ENCODE measurements at regions not wholly inside any gene's neighbourhood (a gene's known extent, or its start where the extent isn't known, plus 50 kb on each side); places are given as distances from the start of the nearest gene placed in this dataset.

DNA sequence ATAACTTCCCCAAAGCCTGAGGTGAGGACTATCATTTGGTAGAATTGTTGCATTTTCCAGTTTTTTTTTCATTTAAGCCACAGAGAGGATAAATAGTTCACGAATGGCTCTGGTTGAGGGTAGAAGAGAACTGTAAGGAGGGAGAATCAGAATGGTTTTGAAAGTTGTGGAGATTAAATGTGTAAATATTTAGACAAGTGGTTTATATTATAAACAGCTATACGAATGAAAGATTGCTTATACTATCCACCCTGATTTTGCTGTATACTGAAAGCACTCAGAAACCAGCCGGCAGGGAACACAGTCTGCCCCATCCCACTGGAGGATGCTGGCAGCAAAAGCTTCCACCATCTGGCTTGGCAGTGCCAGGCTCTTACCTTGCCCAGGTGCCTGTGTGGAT is 341.1 kb downstream of the RAPGEF2 start:
- H3K4me1 ChIP-seq = no peaks in the 10 kb centered on the region
- H3K4me3 ChIP-seq = no peak overlapping the region
- no peaks in the 10 kb centered on the region for H3K9me3 ChIP-seq
- H4K20me1 ChIP-seq = no peaks in the 10 kb centered on the region
- no peak overlapping the region for H3K9ac ChIP-seq
- no peaks in the 10 kb centered on the region for H3K36me3 ChIP-seq
- no peak overlapping the region for H3K27ac ChIP-seq
- TF ChIP-seq Cebpa-rat (IDR thresholded peaks at IDR 0.05) = no peak
- H3K27me3 ChIP-seq = no peaks in the 10 kb centered on the region
- no peak overlapping the region for H3K4me2 ChIP-seq

DNA sequence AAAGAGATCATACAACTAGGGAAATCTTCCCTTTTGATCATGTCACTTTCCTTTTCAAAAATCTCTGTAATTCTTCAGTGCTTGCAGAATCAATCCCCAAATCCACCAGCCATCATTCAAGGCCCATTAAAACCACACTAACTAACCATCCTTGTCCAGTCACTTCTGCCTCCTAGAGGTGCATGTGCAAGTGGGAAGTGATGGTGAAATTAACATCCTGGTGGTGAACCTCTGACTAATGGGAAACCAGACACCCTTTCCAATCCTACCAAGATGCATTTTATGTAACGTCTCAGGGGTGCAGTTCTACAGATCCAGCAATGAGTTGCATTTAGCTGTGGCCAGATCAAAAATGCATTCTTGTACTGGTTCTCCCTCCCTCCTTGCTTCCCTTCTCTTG is 341.8 kb downstream of the RAPGEF2 start:
- H3K9ac ChIP-seq = no peak overlapping the region
- H3K4me3 ChIP-seq = no peak overlapping the region
- no peaks in the 10 kb centered on the region for H4K20me1 ChIP-seq
- H3K4me1 ChIP-seq = no peaks in the 10 kb centered on the region
- no peak overlapping the region for H3K27ac ChIP-seq
- H3K36me3 ChIP-seq = no peaks in the 10 kb centered on the region
- no peak overlapping the region for H3K4me2 ChIP-seq
- no peaks in the 10 kb centered on the region for H3K27me3 ChIP-seq
- no peaks in the 10 kb centered on the region for H3K9me3 ChIP-seq
- no peak for TF ChIP-seq Cebpa-rat (IDR thresholded peaks at IDR 0.05)

DNA sequence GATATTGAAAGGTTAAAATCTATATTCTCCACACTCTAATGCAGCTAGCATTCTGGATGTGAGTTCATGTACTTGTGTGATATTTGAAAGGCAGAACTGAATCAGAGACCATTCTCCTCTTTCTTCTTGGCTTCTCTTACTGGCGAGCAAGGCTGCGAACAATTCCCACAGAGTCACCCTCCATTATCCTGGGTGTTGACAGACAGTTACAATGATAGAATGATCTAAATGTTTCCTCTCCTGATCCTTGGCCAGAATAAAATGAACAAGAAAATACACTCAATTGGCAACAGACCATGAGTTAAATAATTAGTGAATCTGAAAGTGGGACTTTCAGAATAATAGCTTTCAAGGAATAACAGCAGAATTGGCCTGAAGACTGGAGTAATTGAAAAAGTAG is 342.8 kb downstream of the RAPGEF2 start:
- Histone ChIP-seq H3K27me3 (no peaks in the 10 kb centered on the region), H3K4me2 (no peak overlapping the region), H3K4me3 (no peak overlapping the region), H3K27ac (no peak overlapping the region), H3K4me1 (no peaks in the 10 kb centered on the region), H4K20me1 (no peaks in the 10 kb centered on the region), H3K9me3 (no peaks in the 10 kb centered on the region), H3K36me3 (no peaks in the 10 kb centered on the region), H3K9ac (no peak overlapping the region)
- TF ChIP-seq Cebpa-rat (IDR thresholded peaks at IDR 0.05) = no peak

DNA sequence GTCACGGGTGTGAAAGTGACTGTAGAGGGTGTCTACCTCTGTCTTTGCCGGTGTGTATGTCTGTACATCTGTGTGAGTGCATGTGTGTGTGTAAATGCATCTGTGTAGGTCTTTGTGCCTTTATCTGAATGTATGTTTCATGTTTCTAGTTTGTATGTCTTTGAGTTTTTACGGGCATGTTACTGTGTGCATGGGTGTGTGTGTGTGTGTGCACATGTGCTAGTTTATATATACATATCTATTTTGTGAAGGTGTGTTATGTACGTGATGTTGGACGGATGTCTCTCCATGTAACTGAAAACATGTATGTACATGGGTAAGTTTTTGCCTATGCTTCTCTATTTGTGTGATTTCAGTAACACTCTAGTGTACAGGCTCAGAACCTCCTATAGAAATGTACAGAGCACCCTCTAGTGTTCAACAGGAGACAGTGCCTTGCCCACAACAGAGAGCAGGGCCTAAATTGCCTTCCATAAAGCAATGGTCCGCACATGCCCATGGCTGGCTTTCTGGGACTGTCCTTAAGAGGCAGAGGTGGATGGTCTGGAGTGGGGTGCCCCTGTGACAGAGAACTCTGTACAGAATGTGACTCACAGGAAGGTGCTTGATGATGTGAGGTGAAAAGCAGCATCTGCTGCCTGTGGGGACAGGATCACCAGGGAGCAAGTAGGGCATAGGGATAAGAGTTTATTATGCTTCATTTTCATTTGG is 343.5 kb downstream of the RAPGEF2 start:
- TF ChIP-seq Cebpa-rat (IDR thresholded peaks at IDR 0.05) = no peak
- no peaks in the 10 kb centered on the region for H4K20me1 ChIP-seq
- H3K4me2 ChIP-seq = no peak overlapping the region

DNA sequence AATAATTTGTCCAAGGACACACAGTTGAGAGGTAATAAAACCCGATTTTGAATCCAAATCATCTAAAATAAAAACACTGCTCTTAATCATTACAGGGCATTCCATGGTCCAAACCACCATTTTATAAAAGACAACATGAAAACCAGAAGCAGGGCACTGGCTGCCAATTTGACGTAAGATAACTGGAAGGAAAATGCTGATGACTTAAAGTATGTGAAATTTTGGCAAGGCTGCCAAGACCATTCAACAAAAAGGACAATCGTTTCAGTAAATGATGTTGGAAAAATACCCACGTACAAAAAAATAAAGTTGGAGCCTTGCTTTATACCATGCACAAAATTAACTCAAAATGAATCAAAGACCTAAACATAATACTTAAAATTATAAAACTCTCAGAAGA is 344.4 kb downstream of the RAPGEF2 start:
- Histone ChIP-seq H3K9me3 (no peaks in the 10 kb centered on the region), H3K4me2 (no peak overlapping the region), H4K20me1 (no peaks in the 10 kb centered on the region), H3K4me3 (no peak overlapping the region), H3K27me3 (no peaks in the 10 kb centered on the region), H3K4me1 (no peaks in the 10 kb centered on the region), H3K36me3 (no peaks in the 10 kb centered on the region), H3K27ac (no peak overlapping the region), H3K9ac (no peak overlapping the region)
- TF ChIP-seq Cebpa-rat (IDR thresholded peaks at IDR 0.05) = no peak

More for the DNA sequence above, 343.5 kb downstream of the RAPGEF2 start:
- no peak overlapping the region for H3K4me3 ChIP-seq
- no peaks in the 10 kb centered on the region for H3K27me3 ChIP-seq
- no peaks in the 10 kb centered on the region for H3K9me3 ChIP-seq
- no peaks in the 10 kb centered on the region for H3K4me1 ChIP-seq
- no peak overlapping the region for H3K27ac ChIP-seq
- H3K9ac ChIP-seq = no peak overlapping the region
- no peaks in the 10 kb centered on the region for H3K36me3 ChIP-seq

DNA sequence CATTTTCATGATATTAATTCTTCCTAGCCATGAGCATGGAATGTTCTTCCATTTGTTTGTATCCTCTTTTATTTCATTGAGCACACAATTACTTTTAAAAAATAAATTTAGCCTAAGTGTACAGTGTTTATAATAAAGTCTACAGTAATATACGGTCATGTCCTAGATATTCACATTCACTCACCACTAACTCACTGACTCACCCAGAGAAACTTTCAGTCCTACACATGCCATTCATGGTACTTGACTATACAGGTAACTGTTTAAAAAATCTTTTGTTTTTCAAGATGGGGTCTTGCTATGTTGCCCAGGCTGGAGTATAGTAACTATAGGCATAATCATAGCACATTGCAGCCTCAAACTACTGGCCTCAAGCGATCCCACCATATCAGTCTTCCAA is 348.1 kb downstream of the RAPGEF2 start:
- Histone ChIP-seq H3K4me1 (no peaks in the 10 kb centered on the region), H3K27ac (no peak overlapping the region), H3K9ac (no peak overlapping the region), H3K4me3 (no peak overlapping the region), H4K20me1 (no peaks in the 10 kb centered on the region), H3K9me3 (no peaks in the 10 kb centered on the region), H3K27me3 (no peaks in the 10 kb centered on the region), H3K36me3 (no peaks in the 10 kb centered on the region), H3K4me2 (no peak overlapping the region)
- no peak for TF ChIP-seq Cebpa-rat (IDR thresholded peaks at IDR 0.05)

DNA sequence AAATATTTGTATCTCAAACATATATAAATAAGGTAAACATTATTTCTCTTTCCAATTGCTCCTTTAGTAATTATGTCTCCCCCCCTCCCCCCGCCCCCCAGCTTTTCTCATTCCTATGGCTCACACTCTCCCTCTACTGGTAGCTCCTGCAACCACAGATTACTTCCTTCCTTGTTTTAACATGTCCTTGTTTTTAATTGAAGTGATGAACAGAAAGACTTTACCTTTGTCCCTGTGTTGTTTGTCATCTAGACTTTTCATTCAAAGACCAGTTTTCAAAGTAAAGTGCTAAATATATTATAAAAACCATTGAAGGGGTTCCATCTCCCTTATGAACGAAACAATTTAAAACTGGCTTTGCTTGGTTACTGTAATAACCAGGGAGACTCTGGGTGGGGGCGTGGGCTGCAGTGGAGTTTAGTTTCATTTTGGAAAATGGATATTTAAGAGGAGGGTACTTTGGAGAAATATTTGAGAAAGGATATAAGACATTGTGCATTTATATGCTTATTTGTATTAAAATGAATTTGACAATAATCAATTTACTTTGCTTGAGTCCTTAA is 352.9 kb downstream of the RAPGEF2 start:
- H3K4me1 ChIP-seq = no peaks in the 10 kb centered on the region
- no peak overlapping the region for H3K4me2 ChIP-seq
- no peak overlapping the region for H3K4me3 ChIP-seq
- TF ChIP-seq Cebpa-rat (IDR thresholded peaks at IDR 0.05) = no peak
- no peaks in the 10 kb centered on the region for H3K27me3 ChIP-seq
- no peak overlapping the region for H3K9ac ChIP-seq
- H3K9me3 ChIP-seq = no peaks in the 10 kb centered on the region
- no peaks in the 10 kb centered on the region for H3K36me3 ChIP-seq
- H4K20me1 ChIP-seq = no peaks in the 10 kb centered on the region
- no peak overlapping the region for H3K27ac ChIP-seq

DNA sequence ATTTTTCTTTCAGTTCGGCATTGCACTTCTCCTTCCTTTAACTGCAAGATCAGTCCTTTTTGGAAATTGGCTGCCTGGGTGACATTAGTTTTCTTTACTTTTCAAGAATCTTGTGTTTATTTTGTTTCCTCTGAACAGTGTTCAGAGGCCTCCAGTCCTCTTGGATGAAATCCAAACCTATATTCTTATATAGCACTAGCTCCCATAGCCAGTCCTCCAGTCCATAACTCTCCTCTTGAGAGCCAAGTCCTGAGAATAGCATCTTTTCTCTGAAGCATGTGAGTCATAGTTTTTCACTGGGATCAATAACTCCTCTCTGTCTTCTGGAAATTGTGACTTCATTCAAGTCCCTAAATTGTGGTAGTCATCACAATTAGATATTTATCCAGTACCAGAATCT is 357.5 kb downstream of the RAPGEF2 start:
- TF ChIP-seq Cebpa-rat (IDR thresholded peaks at IDR 0.05) = no peak
- Histone ChIP-seq H3K36me3 (no peaks in the 10 kb centered on the region), H3K9me3 (peaks cover 19% of the 10 kb centered on the region), H4K20me1 (no peaks in the 10 kb centered on the region), H3K9ac (no peak overlapping the region), H3K27me3 (no peaks in the 10 kb centered on the region), H3K4me2 (no peak overlapping the region), H3K4me3 (no peak overlapping the region), H3K27ac (no peak overlapping the region), H3K4me1 (no peaks in the 10 kb centered on the region)

DNA sequence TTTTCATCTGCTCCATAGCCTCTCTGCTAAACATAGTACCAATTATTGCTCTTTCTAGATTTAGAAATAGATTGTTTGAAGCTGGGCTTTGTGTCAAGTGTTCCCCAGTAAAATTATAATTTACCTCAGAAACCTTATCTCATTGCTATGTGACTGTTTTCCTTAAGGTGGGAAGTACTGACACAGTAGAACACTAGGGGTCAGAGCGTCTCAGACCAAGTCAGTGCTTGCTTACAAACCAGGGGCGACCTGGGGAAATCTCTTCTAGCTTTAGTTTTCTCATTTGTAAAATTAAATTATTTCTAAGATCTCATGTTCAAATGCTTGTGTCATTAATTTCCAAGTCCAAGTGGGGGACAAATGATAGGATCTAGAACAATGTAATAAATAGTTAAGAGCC is 360.4 kb downstream of the RAPGEF2 start:
- no peak overlapping the region for H3K27ac ChIP-seq
- H3K4me1 ChIP-seq = no peaks in the 10 kb centered on the region
- H3K4me3 ChIP-seq = no peak overlapping the region
- no peak overlapping the region for H3K4me2 ChIP-seq
- H4K20me1 ChIP-seq = no peaks in the 10 kb centered on the region
- peaks cover 22% of the 10 kb centered on the region for H3K9me3 ChIP-seq
- H3K9ac ChIP-seq = no peak overlapping the region
- TF ChIP-seq Cebpa-rat (IDR thresholded peaks at IDR 0.05) = no peak
- H3K36me3 ChIP-seq = no peaks in the 10 kb centered on the region
- no peaks in the 10 kb centered on the region for H3K27me3 ChIP-seq

DNA sequence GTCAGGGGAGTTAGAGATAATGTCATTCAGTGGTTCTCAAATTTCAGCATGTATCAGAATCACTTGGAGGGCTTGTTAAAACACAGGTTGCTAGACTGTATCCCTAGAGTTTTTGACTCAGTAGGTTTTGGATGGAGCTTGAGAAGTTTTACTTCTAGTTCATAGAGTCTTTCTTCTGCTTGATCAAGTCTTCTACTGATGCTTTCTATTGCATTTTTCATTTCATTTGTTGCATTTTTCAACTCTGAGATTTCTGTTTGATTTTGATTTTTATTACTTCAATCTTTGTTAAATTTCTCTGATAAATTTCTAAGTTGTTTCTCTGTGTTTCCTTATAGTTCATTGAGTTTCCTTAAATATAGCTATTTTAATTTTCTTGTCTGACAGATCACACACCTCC is 361.4 kb downstream of the RAPGEF2 start:
- no peaks in the 10 kb centered on the region for H4K20me1 ChIP-seq
- no peak overlapping the region for H3K27ac ChIP-seq
- H3K4me2 ChIP-seq = no peak overlapping the region
- no peaks in the 10 kb centered on the region for H3K36me3 ChIP-seq
- H3K4me3 ChIP-seq = no peak overlapping the region
- peaks cover 22% of the 10 kb centered on the region for H3K9me3 ChIP-seq
- H3K27me3 ChIP-seq = no peaks in the 10 kb centered on the region
- TF ChIP-seq Cebpa-rat (IDR thresholded peaks at IDR 0.05) = no peak
- no peak overlapping the region for H3K9ac ChIP-seq
- H3K4me1 ChIP-seq = no peaks in the 10 kb centered on the region

All from BLaER1 (cell line).